Embryonic facial prominence (tissue), 1 donor: ENCODE measurements at regions not wholly inside any gene's neighbourhood (a gene's known extent, or its start where the extent isn't known, plus 50 kb on each side); places are given as distances from the start of the nearest gene placed in this dataset.

ENCODE experiments used
- DNase-seq: peaks from one replicate; pipeline ENCODE4 v3.0.0-alpha.2; 2016; ENCODE audit errors: extremely low spot score

- DNase-seq = peak; percentile 15
These were observed 235.1 kb upstream of the RBFOX1 start for GRCh38 chr16:7097518-7097917.

GRCh38 chr16:7093511-7093910, 239.1 kb upstream of the RBFOX1 start:
- DNase-seq = no peak

GRCh38 chr16:7090628-7091115, 242.0 kb upstream of the RBFOX1 start:
- DNase-seq = no peak

- DNase-seq = no peak
These were observed 242.9 kb upstream of the RBFOX1 start for GRCh38 chr16:7089751-7090150.

- no peak for DNase-seq
These were observed 243.9 kb upstream of the RBFOX1 start for GRCh38 chr16:7088711-7089110.

GRCh38 chr16:7086822-7087616, 245.6 kb upstream of the RBFOX1 start:
- DNase-seq = no peak

- DNase-seq = no peak
These were observed 246.9 kb upstream of the RBFOX1 start for GRCh38 chr16:7085776-7086175.

GRCh38 chr16:7083096-7083495, 249.5 kb upstream of the RBFOX1 start:
- no peak for DNase-seq

GRCh38 chr16:7077636-7078035, 255.0 kb upstream of the RBFOX1 start:
- DNase-seq = no peak

GRCh38 chr16:7074715-7075114, 257.9 kb upstream of the RBFOX1 start:
- no peak for DNase-seq

- DNase-seq = no peak
These were observed 275.2 kb upstream of the RBFOX1 start for GRCh38 chr16:7057458-7057857.

- no peak for DNase-seq
These were observed 277.2 kb upstream of the RBFOX1 start for GRCh38 chr16:7055443-7055842.

- no peak for DNase-seq
These were observed 280.9 kb upstream of the RBFOX1 start for GRCh38 chr16:7051591-7052349.

- DNase-seq = no peak
These were observed 288.3 kb upstream of the RBFOX1 start for GRCh38 chr16:7044331-7044730.

- DNase-seq = no peak
These were observed 294.2 kb upstream of the RBFOX1 start for GRCh38 chr16:7038475-7038874.

GRCh38 chr16:7037495-7037894, 295.1 kb upstream of the RBFOX1 start:
- no peak for DNase-seq

- DNase-seq = no peak
These were observed 301.6 kb upstream of the RBFOX1 start for GRCh38 chr16:7031031-7031430.

- DNase-seq = no peak
These were observed 305.2 kb upstream of the RBFOX1 start for GRCh38 chr16:7027401-7027800.

- DNase-seq = no peak
These were observed 306.0 kb upstream of the RBFOX1 start for GRCh38 chr16:7026639-7027038.

- DNase-seq = peak; percentile 29
These were observed 306.9 kb upstream of the RBFOX1 start for GRCh38 chr16:7025616-7026190.

GRCh38 chr16:7021653-7022275, 310.9 kb upstream of the RBFOX1 start:
- no peak for DNase-seq

- no peak for DNase-seq
These were observed 315.5 kb upstream of the RBFOX1 start for GRCh38 chr16:7017006-7017662.
